ENCODE measurements at regions not wholly inside any gene's neighbourhood (a gene's known extent, or its start where the extent isn't known, plus 50 kb on each side); places are given as distances from the start of the nearest gene placed in this dataset.

DNA sequence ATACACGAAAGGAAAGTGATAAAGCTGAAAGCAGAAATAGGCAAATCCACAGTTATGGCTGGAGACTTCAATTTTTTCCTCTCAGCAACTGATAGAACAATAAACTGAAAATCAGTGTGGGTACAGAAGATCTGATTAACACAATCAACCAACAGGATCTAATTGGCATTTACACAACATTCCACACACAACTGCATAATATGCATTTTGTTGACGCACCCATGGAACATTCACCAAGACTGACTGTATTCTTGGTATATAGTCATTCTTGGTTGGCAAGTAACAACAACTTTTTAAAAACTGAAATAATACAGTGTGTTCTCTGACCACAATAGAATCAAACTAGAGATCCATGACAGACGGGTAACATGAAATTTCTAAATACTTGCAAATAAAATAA is 218.7 kb upstream of the S1PR3 start:
- DNase-seq = no peak

DNA sequence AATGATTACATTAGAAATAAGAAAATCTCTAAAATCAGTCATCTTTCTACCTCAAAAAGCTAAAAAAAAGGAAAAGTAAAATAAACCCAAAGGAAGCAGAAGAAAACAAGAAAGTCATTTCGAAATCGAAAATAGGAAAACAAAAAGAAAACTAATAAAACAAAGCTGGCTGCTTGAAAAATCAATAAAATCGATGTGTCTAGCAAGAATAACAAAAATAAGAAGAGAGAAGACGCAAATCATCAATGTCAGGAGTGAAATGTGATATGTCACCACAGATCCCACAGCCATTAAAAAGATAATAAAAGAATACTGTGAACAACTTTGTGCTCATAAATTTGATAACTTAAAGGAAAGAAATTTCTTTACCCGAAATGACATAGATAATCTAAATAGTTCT is 218.1 kb upstream of the S1PR3 start:
- no peak for DNase-seq

DNA sequence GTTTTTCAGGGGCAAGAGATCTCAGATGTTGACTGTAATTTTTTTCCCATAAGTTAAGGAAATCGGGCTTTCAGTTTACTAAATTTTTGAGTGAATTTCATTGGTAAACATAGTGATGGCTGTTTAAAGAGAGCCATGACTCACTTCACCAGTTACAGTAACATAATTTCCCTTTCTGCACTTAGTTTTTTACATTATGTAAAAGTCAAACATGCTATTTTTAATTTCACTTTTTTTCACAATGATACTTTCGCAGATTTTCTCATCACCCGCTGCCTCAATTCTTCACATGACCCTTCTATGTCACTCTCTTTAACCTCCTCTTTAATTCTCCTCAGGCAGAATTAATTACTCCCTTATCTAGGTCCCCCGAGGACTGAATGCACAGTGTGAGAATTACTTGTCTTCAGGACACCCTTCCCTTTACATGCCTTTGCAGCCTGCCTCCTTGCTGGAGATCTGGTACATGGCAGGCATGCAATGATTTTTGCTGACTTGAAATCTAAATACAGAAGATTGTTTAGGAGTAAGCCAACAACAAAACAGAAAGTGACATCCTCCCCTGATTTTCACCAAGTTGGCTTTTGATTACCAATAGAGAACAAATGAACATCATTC is 217.5 kb upstream of the S1PR3 start:
- DNase-seq = no peak

DNA sequence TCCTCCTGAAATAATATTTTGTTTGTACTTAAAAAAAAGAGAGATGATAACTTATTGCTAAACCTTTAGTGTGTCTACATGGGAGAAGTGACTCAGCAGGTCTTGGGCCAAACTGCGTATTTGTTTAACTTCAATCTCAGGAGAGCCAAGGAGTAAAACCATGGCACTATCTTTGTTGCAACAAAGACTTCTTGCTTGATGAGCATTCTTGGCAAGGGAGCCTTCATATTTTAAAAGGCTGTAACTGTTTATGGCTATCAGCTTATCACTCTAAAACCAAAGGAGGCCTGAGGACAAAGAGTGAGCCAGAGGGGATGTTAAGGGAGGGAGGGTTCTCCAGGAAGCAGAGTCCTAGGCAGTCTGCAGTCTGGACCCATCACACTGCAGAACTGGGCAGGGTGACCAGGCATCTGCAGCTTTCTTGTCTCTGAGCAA is 216.2 kb upstream of the S1PR3 start:
- DNase-seq = no peak

DNA sequence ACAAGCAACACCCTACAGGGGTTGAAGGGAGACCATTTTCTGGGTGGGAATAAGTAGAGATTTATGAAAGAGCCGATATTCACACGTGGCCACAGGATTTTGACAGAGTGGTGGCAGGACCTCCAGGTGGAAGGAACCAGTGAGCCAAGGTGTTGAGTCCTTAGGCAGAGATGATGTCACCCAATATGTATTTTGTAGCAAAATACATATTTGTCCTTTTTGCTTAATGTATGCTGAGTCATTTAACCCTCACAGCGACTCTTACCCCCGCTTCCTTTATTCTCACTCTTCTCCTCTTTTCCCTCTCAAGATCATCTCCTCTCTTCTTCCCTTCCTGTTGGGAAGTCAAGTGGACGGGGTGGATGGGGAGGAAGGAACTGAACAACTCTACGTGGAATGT is 215.7 kb upstream of the S1PR3 start:
- no peak for DNase-seq

DNA sequence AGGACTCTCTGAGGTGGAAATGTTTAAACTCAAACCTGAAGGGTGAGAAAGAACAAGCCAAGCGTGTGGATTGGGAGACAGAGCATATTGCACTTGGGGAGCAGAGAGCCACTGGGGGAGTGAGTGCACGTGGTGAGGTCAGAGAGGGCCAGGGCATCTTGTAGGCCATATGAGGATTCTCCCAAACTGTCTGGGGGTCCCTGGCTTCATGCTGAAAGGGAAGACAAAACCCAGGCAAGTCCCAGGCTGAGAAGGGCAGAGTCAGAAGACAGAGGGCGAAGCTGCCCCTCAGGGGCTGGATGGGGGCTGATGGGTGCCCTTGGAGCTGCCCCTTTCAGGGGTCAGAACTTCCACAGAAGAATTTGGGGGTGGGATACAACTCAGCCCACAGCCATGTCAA is 215.3 kb upstream of the S1PR3 start:
- DNase-seq = no peak

DNA sequence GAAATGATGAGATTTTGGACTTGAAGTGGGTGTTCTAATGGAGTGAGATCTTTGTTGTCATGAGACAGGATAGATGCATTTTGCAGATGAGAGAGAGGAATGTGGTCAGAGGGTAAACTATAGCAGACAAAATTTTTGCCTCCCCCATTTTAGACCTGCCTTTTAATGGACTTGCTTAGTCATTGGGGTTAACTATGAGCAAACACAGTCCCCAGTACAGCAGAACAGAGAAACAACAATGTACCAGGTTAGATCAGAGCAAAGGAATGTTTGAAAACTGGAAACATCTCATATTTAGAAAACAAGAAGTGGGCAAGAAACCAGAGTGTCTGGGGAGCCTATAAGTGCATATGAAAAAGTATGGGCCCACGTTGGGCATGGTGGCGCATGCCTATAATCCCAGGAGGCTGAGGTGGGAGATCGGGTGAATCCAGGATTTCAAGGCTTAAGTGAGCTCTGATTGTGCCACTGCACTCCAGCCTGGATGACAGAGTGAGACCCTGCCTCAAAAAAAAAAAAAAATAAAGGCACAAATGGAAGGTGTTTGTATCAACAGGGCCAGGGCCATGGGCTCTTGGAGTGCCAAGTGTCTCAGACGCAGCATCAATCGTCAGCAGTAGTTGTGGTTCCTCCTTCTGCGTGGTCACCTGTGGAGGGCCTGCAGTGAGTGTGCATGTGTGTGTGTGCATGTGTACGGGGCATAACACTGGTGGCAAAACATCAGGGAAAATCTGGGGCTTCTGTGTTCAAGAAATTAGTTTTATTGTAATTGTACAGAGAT is 214.4 kb upstream of the S1PR3 start:
- DNase-seq = no peak

DNA sequence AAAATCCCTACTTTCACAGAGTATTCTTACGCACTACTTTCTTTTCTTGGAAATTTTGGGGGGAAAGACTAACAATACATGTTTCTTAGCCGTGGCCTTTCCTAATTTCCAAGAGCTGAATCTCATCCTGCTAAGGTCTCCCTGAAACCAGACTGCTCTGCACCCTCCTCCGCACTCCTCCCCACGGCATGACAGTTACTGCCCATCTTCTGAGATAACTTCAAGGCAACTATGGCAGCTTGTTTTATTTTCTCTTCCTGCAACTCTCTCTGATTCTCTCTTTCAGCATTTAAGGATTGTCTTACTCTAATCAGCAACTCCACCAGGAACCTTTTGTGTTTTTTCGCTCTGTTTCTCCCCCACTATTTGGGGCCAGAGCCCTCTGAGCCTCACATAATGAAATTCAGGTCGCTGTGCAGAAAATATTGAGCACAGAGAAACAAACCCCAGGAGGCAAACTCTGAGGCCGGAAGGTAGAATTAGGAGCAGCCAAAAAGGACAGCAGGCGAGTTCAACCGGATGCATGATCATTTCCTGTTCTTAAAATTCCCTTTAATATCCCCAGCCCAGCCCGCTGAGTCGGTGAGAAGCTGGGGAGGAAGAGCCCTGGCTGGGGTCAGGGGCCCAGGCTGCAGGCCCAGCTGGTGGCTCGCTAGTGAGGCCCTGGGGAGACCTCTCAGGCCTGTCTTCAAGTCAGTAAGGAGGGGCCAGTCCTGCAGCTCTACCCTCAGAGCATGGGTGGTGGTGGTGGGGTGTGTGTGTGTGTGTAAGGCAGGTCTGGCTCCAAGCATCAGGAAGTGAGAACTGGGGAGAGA is 213.6 kb upstream of the S1PR3 start:
- peak; percentile 6 for DNase-seq

DNA sequence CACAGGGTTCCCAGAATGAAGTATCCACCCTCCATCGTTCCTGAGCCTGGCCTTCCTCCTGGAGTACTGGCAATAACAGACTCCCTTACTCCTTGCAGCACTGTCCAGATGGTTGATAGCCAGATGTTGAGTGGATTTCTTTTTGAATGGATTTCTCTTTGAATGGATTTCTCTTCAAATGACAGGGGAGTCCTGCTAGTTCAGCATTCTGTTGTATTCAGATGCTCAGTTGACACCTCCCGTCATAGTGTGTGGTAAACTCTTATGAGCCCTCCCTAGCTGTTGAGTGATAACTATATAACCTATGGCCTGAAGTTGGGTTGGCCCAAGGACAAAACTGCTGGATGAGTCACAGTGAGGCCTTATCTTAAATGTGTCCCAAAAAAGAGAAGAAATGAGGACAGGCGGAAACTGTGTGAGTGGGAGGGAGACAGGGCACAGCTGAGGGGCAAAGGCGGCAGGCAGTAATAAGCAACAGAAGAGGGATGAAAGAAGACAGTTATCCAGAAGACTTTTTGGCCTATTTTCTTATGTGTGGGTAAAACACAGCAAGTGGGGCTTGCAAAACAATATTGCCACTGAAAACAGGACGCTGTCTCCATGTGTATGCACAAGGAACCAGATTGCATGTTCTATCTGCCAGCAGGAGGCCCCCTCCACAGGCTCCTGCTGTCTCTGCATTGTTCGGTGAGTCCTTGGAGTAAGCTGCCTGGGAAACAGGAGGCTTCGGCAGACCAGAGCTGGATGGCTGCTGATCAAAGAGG is 209.5 kb upstream of the S1PR3 start:
- peak; percentile 15 for DNase-seq

DNA sequence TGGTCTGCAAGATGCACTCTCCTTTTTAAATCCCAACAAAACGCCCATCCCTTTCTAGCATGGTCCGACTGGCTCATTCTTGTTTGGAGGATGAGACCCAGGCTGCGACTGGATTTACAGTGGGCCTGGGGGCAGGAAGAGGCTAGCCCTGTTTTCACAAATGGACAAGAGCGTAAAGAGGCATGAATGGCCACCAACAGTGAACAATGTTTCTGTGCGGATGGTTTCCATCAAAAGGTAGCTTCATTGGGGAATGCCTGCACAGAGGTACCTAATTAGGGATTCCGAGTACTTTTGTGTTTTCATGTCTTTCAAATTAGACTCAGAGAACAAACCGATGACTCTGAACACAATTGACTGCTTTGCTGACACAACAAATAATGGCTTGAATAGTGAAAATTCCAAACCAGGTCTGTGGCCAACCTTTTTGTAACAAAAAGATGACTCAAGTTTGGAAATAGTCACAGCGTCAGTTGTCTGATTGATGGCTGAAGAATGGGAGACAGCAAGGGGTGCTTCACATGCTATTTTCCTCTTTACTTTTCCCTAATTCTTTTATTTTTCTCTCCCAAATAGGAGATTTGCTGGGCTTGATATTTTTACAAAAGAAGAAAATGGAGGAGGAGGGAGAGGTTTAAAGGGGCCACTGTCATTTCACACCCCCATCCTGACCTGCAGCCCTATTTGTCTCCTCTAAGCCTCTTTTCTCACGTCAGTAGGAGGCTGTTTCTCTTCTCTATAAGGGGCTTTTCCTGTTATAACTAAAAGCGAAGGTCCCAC is 208.1 kb upstream of the S1PR3 start:
- no peak for DNase-seq

DNA sequence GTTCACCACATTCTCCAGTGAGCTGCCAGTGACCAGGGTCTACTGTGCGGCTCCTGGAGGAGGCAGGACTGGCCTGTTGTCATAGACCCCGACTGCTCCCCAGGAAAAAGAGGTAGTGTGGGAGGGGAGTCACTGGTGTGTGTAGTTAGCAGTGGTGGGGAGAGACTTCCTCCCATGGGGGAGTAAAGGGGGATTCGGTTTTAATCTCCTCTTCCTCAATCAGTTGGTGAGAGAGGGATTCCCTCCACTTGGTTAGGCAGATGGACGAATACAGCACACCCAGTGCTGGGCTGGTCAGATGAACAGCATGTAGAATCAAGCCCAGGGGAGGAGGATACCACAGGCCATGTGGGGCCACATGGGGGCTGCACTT is 207.6 kb upstream of the S1PR3 start:
- no peak for DNase-seq

DNA sequence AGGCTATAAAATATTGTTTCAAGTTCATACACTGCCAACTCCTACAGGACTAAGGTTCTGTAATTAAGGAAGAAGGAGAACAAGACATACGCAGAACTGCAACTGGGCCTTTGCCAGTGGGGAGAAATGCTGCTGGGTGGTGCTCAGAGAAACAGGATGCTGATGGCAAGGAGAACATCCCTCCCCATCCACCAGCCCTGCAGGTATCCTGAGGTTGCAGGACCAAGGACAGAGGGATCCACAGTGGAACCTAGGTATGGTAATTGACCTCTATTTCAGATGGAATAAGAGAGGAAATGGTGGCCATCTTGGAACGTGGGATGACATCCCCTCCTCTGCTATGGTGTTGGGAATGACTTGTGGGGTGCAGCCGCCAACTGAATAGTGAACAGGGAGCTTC is 206.3 kb upstream of the S1PR3 start:
- no peak for DNase-seq

DNA sequence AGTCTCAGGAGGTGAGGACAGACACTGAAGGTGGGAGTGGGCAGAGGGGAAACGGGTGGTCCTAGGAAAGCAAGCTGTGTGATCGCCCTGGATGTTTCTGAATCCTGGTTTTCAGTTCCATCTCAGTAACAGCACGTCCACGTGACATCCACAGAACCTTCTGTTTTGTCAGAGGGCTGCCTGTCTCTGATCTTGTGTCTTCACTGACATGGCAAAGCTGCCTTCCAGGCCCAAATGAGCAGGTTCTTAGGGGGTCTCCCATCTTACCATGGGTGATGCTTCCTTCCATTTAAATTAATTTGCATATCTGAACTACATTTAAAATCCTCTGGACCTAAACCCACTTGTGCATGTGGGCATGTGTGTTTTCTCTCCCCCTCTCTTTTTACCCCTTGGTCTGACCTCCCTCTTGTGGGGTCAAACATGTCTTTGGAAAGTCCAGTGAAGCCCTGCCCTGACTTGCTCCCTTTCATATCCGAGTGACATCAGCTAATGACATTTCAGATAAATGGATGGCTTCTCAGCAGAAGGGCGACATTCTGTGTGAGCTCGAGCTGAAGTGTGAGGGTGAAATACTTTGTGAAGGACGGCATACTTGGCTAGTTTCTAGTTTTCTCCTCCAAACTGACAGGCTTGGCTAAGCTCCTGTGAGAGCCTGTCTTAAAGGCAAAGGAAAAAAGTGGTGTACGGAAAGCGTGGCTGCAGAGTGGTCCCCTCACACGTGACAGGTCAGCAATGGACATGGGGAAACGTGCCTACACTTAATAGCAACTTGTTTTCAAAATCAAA is 204.8 kb upstream of the S1PR3 start:
- no peak for DNase-seq

DNA sequence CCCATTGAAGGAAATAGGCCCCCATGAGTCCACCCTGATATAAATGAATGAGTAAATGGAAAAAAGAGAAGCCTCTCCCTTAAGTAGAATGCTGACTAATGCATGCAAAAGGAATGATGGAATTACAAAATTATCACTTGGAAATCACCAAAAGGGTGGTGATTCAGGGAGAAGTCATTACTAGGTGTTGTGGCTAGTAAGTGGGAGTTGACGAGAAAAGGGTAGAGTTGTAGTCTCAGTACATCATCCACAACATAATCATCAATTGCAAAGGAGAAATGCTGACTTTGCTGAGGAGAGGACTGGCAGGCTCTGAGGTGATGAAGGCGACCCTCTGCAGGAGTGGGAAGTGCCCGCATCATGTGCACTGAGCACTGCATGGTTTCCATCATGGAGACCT is 201.5 kb upstream of the S1PR3 start:
- no peak for DNase-seq

DNA sequence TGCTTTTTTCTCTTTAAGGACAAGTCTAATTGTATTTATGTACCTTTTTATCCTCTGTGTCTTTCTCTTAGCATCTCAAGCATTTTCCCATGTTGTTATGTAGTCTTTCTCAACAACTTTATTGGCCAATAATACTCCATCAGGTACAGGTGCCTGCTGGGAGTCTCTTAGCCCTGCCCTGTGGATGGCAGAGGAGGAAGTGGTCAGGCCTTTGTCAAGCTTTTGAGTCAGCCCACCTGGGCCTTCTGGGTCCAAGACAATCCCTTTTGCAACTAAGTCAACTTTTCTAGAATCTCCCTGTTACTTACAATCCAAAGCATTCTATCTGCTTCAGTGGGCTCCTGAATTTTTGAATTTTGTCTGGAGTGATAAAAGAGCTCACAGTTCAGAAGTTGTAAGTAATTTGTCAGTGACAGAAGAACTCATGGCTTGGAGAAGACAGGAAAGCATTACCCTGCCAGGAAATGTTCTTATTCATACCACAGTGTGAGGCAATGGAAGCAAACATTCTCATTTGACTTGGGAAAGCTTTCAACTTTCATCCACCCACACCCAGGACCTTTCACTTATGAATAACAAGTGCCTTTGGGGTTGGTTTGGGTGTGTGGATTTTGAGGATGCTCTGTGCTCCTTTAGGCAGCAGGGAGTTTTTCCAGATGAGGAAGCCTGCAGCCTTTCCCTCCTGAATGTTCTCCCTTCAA is 200.0 kb upstream of the S1PR3 start:
- DNase-seq = no peak

DNA sequence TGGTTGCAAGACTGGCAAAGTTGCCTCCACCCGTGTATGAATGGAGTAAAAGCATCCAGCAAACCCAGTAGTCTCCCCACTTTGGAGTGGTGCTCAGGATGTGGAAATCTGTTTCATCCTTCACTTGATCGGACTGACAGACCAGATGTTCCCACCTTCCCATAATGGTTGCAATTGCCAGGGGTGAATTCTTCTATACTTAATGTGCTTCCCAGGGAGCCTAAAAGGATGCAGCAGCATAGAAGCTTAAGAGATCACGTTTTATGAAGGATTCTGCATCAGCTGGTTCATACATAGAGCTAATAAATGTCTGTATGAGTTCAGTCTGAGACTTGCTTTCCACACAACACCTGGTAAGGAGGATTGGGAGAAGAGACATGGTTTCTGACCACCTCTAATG is 198.8 kb upstream of the S1PR3 start:
- DNase-seq = no peak

DNA sequence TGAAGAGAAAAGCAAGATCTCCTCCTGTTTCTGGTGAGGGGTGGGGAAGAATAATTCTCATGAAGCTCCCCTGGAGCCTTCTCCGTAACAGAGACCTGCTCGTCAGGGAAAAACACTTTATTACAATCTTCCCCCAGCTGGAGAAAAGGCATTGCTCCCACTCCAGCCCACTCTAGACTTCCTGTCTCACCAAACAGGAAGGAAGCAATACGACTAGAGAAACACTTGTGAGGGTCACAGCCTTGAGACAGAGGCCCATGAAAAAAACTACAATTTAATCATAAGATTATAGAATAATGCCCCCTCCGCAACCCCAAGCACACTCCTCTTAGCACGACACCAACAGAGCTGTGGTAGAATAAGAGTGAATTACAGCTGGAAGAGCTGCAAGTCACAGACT is 197.2 kb upstream of the S1PR3 start:
- DNase-seq = no peak

DNA sequence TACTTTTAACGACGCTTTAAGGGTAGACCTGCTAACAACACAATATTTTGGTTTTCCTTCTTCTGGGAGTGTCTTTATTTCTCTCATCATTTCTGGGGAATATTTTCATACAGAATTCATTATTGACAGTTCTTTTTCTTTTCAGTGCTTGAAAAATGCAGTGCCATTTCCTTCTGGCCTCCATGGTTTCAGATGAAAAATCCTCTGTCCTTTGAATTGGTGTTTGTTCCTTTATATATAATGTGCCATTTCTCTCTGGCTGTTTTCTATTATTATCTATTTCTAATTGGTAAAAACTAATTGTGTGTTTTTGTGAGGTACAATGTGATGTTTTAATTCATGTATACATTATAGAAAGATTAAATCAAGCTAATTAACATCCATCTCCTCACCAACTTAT is 194.3 kb upstream of the S1PR3 start:
- no peak for DNase-seq

DNA sequence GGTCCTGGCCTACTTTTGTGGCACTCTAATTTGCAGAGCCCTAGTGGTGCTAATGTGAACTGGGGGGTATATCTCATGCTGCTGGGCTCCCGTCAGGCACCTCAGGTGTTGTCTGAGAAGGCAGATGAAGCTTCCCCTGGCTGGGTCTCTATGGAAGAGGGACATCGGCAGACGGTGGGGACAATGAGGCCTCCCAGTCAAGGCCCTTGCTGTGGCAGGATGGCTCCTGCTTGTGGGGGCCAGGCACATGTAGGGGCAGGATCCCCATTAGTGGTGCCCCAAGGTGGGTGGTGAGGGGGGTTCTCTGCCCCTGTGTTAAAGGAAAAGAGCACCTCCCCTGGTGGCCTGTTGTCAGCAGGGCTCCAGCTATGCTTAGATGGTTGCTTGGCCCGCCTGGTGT is 192.8 kb upstream of the S1PR3 start:
- DNase-seq = no peak

DNA sequence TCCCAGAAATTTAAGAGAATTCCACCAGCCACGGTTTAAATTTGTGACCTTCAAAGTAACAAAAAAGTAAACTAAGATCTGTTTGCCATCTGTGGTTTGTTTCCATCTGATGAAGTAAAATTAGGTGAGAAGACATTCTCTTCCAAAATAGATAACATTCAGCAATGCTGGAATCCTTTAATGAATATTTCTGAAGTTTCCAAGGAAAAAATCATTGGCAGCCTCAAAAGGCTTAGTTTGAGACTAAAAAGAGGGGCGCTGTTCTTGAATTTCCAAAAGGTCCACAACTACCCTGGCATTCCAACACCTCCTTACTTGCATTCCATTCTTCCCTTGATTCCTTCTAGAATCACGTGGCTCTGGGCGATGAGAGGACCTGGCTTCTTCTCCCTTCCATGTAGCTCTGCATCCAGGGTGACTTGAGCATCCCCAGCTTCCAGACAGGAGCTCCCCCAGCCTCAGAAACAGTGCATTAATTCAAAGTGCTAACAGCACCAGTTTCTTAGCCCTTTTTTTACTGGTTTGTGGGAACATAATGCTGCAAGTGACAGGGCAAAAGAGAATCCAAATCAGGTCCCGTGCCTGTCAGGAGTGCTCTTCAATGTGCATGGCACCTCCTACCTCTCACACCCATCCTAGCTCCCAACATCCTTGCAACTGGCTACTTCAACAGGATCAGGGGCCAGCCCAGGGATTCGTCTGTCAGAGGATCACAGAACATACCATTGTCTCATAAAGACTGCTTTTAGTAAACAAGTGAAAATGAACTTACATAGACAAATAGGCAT is 191.5 kb upstream of the S1PR3 start:
- DNase-seq = no peak

All from hematopoietic multipotent progenitor cell treated with erythropoietin and hydrocortisone succinate and interleukin-3 and kit ligand, for 6 days (in vitro differentiated cells).